ENCODE measurements at regions not wholly inside any gene's neighbourhood (a gene's known extent, or its start where the extent isn't known, plus 50 kb on each side); places are given as distances from the start of the nearest gene placed in this dataset.

DNA sequence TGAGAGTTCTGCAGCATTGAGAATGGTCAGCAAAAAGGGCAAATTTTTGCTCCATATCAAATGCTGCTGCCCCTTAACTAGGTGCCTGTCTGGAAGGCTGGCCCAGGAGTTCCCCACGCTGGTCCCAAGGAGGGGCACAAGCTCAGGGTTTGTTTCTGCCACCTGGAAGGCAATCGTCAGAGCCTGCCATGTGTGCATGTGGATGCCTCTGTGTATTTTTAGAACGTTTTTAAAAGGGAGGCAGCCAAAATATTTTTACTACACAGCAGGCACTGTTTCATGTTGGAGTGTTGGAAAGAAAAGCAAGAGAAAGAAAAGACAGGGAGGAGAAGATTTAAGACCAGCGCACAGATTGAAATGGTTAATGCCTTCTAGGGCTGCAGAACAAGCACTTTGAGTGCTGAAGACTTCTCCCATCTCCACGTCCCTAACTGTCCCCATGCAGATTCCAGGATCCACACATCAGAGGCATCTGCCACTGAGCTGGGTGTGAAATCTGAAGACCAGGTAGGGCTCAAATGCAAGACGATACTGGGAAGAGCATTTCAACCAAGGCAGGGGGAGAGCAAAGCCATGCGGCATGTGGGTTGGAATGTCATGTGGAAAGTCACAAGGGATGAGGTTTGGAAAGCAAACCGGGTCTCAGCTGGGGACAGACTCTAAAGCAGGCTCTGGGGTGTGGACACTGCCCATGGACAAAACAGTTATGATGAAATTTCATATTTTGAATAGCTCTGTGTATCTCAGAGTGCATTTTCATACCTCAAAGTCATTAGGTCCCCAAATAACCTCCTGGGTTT, 557.2 kb downstream of the BCL11B start:
- Histone ChIP-seq H3K4me3 (no peak overlapping the region), H3K27ac (no peak overlapping the region), H3K27me3 (no peaks in the 10 kb centered on the region), H3K4me1 (no peaks in the 10 kb centered on the region), H3K36me3 (no peaks in the 10 kb centered on the region), H3K9me3 (no peaks in the 10 kb centered on the region), H3K9ac (ENCODE audit: low read depth in 2 of 2, low read length in 2 of 2) (no peak overlapping the region)
- intact Hi-C loops (cut with DNase I), result no loop called here
- no peak for DNase-seq
- TF ChIP-seq, protein P1, sequence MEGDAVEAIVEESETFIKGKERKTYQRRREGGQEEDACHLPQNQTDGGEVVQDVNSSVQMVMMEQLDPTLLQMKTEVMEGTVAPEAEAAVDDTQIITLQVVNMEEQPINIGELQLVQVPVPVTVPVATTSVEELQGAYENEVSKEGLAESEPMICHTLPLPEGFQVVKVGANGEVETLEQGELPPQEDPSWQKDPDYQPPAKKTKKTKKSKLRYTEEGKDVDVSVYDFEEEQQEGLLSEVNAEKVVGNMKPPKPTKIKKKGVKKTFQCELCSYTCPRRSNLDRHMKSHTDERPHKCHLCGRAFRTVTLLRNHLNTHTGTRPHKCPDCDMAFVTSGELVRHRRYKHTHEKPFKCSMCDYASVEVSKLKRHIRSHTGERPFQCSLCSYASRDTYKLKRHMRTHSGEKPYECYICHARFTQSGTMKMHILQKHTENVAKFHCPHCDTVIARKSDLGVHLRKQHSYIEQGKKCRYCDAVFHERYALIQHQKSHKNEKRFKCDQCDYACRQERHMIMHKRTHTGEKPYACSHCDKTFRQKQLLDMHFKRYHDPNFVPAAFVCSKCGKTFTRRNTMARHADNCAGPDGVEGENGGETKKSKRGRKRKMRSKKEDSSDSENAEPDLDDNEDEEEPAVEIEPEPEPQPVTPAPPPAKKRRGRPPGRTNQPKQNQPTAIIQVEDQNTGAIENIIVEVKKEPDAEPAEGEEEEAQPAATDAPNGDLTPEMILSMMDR (IDR thresholded peaks at IDR 0.05), result no peak

DNA sequence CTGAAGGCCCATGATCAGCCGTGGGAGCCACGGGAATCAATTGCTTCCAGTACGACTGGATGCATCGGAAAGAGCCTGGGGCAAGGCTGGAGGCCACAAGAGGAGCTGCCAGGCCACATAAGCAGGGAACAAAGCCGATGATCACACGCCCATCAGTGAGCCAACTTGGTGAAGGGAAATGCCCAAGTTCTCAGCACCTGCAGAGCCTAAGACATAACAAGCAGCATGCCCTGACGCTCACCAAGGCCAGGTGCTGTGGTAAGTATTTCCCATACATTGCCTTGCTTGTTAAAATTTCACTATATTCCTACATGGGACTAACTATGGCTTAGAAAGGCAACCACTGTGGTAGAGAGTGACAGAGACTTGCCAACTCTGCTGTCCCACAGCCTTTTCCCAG, 555.9 kb downstream of the BCL11B start:
- intact Hi-C loops (cut with DNase I), result no loop called here
- H3K36me3 ChIP-seq, result no peaks in the 10 kb centered on the region
- H3K9ac ChIP-seq (ENCODE audit: low read depth in 2 of 2, low read length in 2 of 2), result no peak overlapping the region
- H3K4me3 ChIP-seq, result no peak overlapping the region
- H3K27me3 ChIP-seq, result no peaks in the 10 kb centered on the region
- H3K27ac ChIP-seq, result no peak overlapping the region
- no peaks in the 10 kb centered on the region for H3K9me3 ChIP-seq
- no peak for DNase-seq
- no peaks in the 10 kb centered on the region for H3K4me1 ChIP-seq
- TF ChIP-seq, protein P1 (IDR thresholded peaks at IDR 0.05), result no peak

DNA sequence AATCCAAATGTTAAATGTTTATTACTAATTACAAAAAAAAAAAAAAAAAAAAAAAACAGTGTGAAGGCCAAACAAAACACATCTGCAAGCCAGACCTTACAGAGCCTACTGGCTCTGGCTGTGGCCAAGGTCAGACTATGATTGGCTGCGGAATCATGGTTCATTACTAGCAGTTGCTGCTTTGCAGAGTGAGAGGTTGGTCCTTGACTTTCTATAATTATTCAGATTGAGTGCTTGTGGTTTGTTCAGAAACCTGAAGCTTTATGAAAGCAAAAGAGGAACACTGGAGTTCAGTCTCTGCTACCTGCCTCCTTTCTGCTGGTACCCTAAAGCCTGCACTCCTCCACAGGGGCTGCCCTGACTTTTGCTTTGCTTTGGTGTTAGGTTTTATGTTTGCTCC, 550.9 kb downstream of the BCL11B start:
- no peaks in the 10 kb centered on the region for H3K9me3 ChIP-seq
- H3K36me3 ChIP-seq, result no peaks in the 10 kb centered on the region
- intact Hi-C loops (cut with DNase I), result no loop called here
- H3K4me3 ChIP-seq, result no peak overlapping the region
- DNase-seq, result no peak
- H3K27me3 ChIP-seq, result no peaks in the 10 kb centered on the region
- no peaks in the 10 kb centered on the region for H3K4me1 ChIP-seq
- H3K9ac ChIP-seq (ENCODE audit: low read depth in 2 of 2, low read length in 2 of 2), result no peak overlapping the region
- TF ChIP-seq, protein P1 (IDR thresholded peaks at IDR 0.05), result no peak
- no peak overlapping the region for H3K27ac ChIP-seq

DNA sequence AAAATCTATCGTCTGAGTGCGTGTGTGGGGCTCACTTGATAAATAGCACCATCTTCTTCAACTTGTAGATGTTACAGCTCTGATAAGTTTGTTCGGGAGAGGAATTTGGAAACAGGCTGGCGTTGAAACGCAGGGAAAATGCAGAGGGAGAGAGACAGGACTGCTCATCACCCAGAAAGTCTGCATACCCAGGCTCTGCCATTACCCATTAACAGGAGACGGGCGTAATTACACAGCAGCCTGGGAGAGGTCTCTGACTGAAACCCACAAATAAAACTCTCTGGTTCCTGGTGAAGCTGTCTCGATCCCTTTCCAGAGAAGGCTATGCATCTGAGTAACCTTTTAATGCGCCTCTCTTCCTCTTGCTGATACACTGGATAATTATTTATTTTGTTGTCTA, 547.3 kb downstream of the BCL11B start:
- no peaks in the 10 kb centered on the region for H3K9me3 ChIP-seq
- H3K4me1 ChIP-seq, result no peaks in the 10 kb centered on the region

DNA sequence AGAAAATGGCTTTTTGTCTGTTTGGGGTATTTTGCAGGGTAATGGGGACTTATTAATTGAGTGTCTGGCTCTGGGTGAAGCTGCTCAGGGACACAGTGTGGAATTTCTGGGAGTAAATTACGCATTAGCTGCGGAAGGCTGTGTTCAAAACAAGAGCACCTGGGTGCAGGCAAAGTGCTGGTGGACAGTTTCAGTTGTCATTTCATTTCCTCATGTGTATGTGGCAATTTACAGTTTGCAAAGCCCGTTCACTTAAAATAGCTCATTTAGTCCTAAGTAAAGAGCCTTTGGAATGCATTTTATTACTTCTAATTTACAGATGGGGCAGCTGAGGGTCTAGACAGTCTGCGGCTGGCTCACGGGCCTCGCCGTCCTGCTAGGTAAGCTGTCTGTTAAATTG, 546.8 kb downstream of the BCL11B start:
- no peak for DNase-seq
- TF ChIP-seq, protein P1 (IDR thresholded peaks at IDR 0.05), result no peak
- no peaks in the 10 kb centered on the region for H3K27me3 ChIP-seq
- intact Hi-C loops (cut with DNase I), result no loop called here
- no peak overlapping the region for H3K4me3 ChIP-seq
- H3K4me1 ChIP-seq, result no peaks in the 10 kb centered on the region
- H3K36me3 ChIP-seq, result no peaks in the 10 kb centered on the region
- H3K27ac ChIP-seq, result no peak overlapping the region
- H3K9me3 ChIP-seq, result no peaks in the 10 kb centered on the region
- no peak overlapping the region for H3K9ac ChIP-seq (ENCODE audit: low read depth in 2 of 2, low read length in 2 of 2)

More for the DNA sequence above, 547.3 kb downstream of the BCL11B start:
- Histone ChIP-seq H3K9ac (ENCODE audit: low read depth in 2 of 2, low read length in 2 of 2) (no peak overlapping the region), H3K36me3 (no peaks in the 10 kb centered on the region), H3K4me3 (no peak overlapping the region), H3K27me3 (no peaks in the 10 kb centered on the region), H3K27ac (no peak overlapping the region)
- DNase-seq, result no peak
- TF ChIP-seq, protein P1 (IDR thresholded peaks at IDR 0.05), result no peak
- intact Hi-C loops (cut with DNase I), result no loop called here

All from colonic mucosa (tissue), 4 donors.